CD4-positive, alpha-beta T cell (primary cell): ENCODE measurements at regions not wholly inside any gene's neighbourhood (a gene's known extent, or its start where the extent isn't known, plus 50 kb on each side); places are given as distances from the start of the nearest gene placed in this dataset.

Experiments used
- ATAC-seq: fragments of 200-7000 bp; cut with Tn5 transposase; one replicate; pipeline ENCODE4 v1.10.0; 2022; ENCODE audit warnings: mild to moderate bottlenecking; ENCODE audit not compliant: poor library complexity
- CTCF ChIA-PET: fragments of 350-600 bp; sonication (Branson Sonifier 250); formaldehyde crosslinking; loops from one replicate; lab custom pipeline; 2021; ENCODE audit warnings: antibody characterized with exemption, inconsistent platforms; lab: Charles Lee
- POLR2A ChIA-PET: fragments of 350-600 bp; sonication (Branson Sonifier 250); formaldehyde crosslinking; loops from one replicate; lab custom pipeline; 2021; ENCODE audit warnings: antibody characterized with exemption, inconsistent platforms; lab: Charles Lee
- DNase-seq, 14 experiments: peaks; one replicate each; pipeline ENCODE4 v3.0.0-alpha.2; 2013 to 2020; ENCODE audit warnings: mixed read lengths in 2 of 14
- H3K27ac ChIP-seq, 2 donors: one replicate each; pipeline versions ENCODE4 v1.5.1 to v1.7.0; 2013; ENCODE audit warnings: low read length in 2 of 2, low read depth in 1 of 2, mild to moderate bottlenecking in 1 of 2
- H3K27me3 ChIP-seq, 2 experiments: 1 replicate in 1 of 2; 2 replicates in 1 of 2; pipeline versions ENCODE4 v1.6.1 to v1.7.0; 2013; ENCODE audit warnings: low read length in 2 of 2, control low read depth in 1 of 2, mild to moderate bottlenecking in 1 of 2, moderate library complexity in 1 of 2; ENCODE audit not compliant: insufficient read depth in 2 of 2, control insufficient read depth in 1 of 2
- H3K36me3 ChIP-seq: one replicate; pipeline ENCODE4 v1.6.1; 2013; ENCODE audit warnings: low read length, control low read depth; ENCODE audit not compliant: insufficient read depth
- H3K4me1 ChIP-seq: one replicate; pipeline ENCODE4 v1.6.1; 2013; ENCODE audit warnings: low read length, control low read depth; ENCODE audit not compliant: insufficient read depth
- H3K4me3 ChIP-seq: one replicate; pipeline ENCODE4 v1.5.1; 2013; ENCODE audit warnings: mild to moderate bottlenecking, low read length, moderate library complexity
- H3K9me3 ChIP-seq, 2 experiments: 1 replicate in 1 of 2; 2 replicates in 1 of 2; pipeline versions ENCODE4 v1.6.1 to v1.7.0; 2013; ENCODE audit warnings: low read length in 2 of 2, mild to moderate bottlenecking in 2 of 2, control low read depth in 1 of 2, moderate library complexity in 1 of 2; ENCODE audit not compliant: control insufficient read depth in 1 of 2, insufficient read depth in 1 of 2
- H3K27ac Mint-ChIP-seq: one replicate; pipeline ENCODE4 v1.8.0; 2020; ENCODE audit warnings: mixed read lengths
- H3K27me3 Mint-ChIP-seq: one replicate; pipeline ENCODE4 v1.8.0; 2021; ENCODE audit warnings: mixed read lengths
- H3K36me3 Mint-ChIP-seq: one replicate; pipeline ENCODE4 v1.8.0; 2021; ENCODE audit warnings: low read depth, mixed read lengths
- H3K4me1 Mint-ChIP-seq: one replicate; pipeline ENCODE4 v1.8.0; 2021; ENCODE audit warnings: low read depth, mixed read lengths
- H3K4me3 Mint-ChIP-seq: one replicate; pipeline ENCODE4 v1.8.0; 2020; ENCODE audit warnings: mild to moderate bottlenecking, mixed read lengths
- H3K9me3 Mint-ChIP-seq: one replicate; pipeline ENCODE4 v1.8.0; 2020; ENCODE audit warnings: mixed read lengths
- CTCF ChIP-seq: fragments of 200-600 bp; IDR thresholded peaks from one replicate; pipeline ENCODE4 v1.8.0; 2022; ENCODE audit warnings: antibody characterized with exemption, mild to moderate bottlenecking
- intact Hi-C, 2 experiments: fragments of 100-400 bp; cut with DNase I in 1 of 2; cut with micrococcal nuclease in 1 of 2; formaldehyde crosslinking; loops; one replicate each; pipeline versions ENCODE4 v1.15.1 to v1.9.0; 2023 to 2025; cut with DNase I, micrococcal nuclease

GRCh38 chr10:58943960-58944359 is 232.5 kb upstream of the PHYHIPL start:
- no peaks in the 10 kb centered on the region for H3K36me3 ChIP-seq
- no peak overlapping the region for H3K4me3 ChIP-seq
- H3K27ac ChIP-seq: no peak overlapping the region
- Mint-ChIP-seq H3K9me3 (no peaks in the 10 kb centered on the region), H3K36me3 (no peaks in the 10 kb centered on the region), H3K27ac (no peak overlapping the region), H3K4me1 (no peaks in the 10 kb centered on the region), H3K27me3 (peaks cover 9% of the 10 kb centered on the region), H3K4me3 (no peak overlapping the region)
- H3K9me3 ChIP-seq: peaks cover 0 to 6% of the 10 kb centered on the region in 2 experiments
- DNase-seq (no peak), ATAC-seq (no peak)
- H3K4me1 ChIP-seq: no peaks in the 10 kb centered on the region
- ChIA-PET CTCF (no interaction called here), POLR2A (no interaction called here)
- intact Hi-C loops: no loop called here
- H3K27me3 ChIP-seq: no peaks in the 10 kb centered on the region
- TF ChIP-seq CTCF: no peak

- H3K4me1 Mint-ChIP-seq: no peaks in the 10 kb centered on the region
- no peaks in the 10 kb centered on the region for H3K27me3 ChIP-seq
- H3K27ac ChIP-seq: no peak overlapping the region
- H3K4me3 Mint-ChIP-seq: no peak overlapping the region
- peaks cover 0 to 3% of the 10 kb centered on the region in 2 experiments for H3K9me3 ChIP-seq
- ChIA-PET POLR2A (no interaction called here), CTCF (no interaction called here)
- DNase-seq: no peak
- H3K36me3 Mint-ChIP-seq: no peaks in the 10 kb centered on the region
- no peak for ATAC-seq
- TF ChIP-seq CTCF: no peak
- H3K36me3 ChIP-seq: no peaks in the 10 kb centered on the region
- H3K9me3 Mint-ChIP-seq: no peaks in the 10 kb centered on the region
- H3K4me3 ChIP-seq: no peak overlapping the region
- no peaks in the 10 kb centered on the region for H3K4me1 ChIP-seq
- H3K27me3 Mint-ChIP-seq: peaks cover 9% of the 10 kb centered on the region
- no peak overlapping the region for H3K27ac Mint-ChIP-seq
- intact Hi-C loops: no loop called here
Observed at GRCh38 chr10:58948303-58948702, 228.1 kb upstream of the PHYHIPL start.

DNA sequence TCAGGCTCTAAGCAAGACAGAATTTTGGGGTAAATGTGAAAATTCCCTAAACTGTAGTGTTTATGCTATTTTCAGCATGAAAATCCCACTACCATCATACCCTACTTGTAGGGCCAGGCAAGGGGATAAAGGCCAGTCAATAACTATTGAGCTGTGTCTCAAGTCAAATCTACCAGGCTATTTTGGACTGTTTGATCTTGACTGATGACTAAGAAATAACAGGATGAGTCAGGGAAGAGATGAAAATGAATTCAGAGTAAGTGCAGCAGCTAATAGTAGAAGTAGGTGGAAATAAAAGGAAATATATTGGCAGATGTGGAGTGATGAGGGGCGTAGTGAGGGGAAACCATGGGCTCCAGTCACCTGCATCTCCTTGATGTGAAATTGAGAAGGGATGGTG is 225.8 kb upstream of the PHYHIPL start:
- H3K4me1 Mint-ChIP-seq: no peaks in the 10 kb centered on the region
- no peak for ATAC-seq
- no peaks in the 10 kb centered on the region for H3K9me3 Mint-ChIP-seq
- Histone ChIP-seq H3K9me3 (peaks cover 0 to 3% of the 10 kb centered on the region in 2 experiments), H3K4me3 (no peak overlapping the region), H3K27ac (no peak overlapping the region), H3K4me1 (no peaks in the 10 kb centered on the region), H3K27me3 (no peaks in the 10 kb centered on the region), H3K36me3 (no peaks in the 10 kb centered on the region)
- POLR2A ChIA-PET: no interaction called here
- CTCF ChIA-PET: no interaction called here
- H3K27ac Mint-ChIP-seq: no peak overlapping the region
- no peaks in the 10 kb centered on the region for H3K36me3 Mint-ChIP-seq
- DNase-seq: no peak
- intact Hi-C loops: no loop called here
- H3K27me3 Mint-ChIP-seq: peaks cover 4% of the 10 kb centered on the region
- TF ChIP-seq CTCF: no peak
- H3K4me3 Mint-ChIP-seq: no peak overlapping the region
